ENCODE measurements at regions not wholly inside any gene's neighbourhood (a gene's known extent, or its start where the extent isn't known, plus 50 kb on each side); places are given as distances from the start of the nearest gene placed in this dataset.

DNA sequence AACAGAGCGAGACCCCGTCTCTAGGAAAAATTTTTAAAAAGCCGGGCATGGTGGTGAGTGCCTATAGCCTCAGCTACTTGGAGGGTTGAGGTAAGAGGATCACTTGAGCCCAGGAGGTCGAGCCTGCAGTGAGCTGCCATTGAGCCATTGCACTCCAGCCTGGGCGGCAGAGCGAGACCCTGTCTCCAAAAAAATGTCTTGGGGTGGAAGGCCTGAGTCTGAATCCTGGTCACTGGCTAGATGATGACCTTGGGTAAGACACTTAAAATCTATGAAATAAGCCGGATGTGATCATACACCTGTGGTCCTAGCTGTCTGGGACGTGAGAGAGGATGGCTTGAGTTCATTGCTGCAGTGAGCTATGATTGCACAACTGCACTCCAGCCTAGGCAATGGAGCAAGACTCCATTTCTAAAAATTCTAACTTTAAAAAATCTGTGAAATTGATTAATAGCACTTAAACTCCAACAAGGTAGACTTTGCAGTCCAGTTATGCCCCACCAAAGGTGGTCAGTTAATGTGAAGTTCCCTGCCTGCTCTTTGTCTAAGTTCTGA lies 157.3 kb upstream of the UMPS start:
- TF ChIP-seq CTCF (IDR thresholded peaks at IDR 0.05), result no peak
- Mint-ChIP-seq H3K27ac (ENCODE audit: unreplicated experiment) (no peak overlapping the region), H3K4me1 (ENCODE audit: unreplicated experiment) (no peaks in the 10 kb centered on the region), H3K4me3 (ENCODE audit: unreplicated experiment) (no peak overlapping the region), H3K36me3 (ENCODE audit: unreplicated experiment) (no peaks in the 10 kb centered on the region), H3K27me3 (ENCODE audit: unreplicated experiment) (peaks cover 14% of the 10 kb centered on the region), H3K9me3 (ENCODE audit: unreplicated experiment) (no peaks in the 10 kb centered on the region)
- DNase-seq (ENCODE audit: extremely low spot score, unreplicated experiment), result no peak

DNA sequence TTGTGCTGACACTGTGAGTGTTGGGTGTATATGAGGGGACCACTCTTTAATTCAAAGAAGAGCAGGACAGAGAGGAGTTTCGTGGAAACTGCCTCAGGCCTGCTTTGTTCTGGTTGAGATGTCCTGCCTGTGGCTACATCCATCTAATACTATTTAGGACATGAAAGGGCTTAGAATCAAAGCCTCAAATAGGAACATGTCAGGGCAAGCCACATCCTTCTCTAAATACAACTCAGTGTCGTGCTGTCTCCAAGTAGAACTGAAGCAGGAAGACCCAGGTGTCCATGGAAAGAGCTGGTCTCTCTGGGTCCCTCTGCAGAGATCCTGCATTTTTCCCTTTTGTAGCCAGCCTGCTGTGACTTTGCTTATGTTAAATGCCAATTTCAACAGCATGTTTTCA lies 156.2 kb upstream of the UMPS start:
- Mint-ChIP-seq H3K4me3 (ENCODE audit: unreplicated experiment) (no peak overlapping the region), H3K27me3 (ENCODE audit: unreplicated experiment) (peaks cover 6% of the 10 kb centered on the region), H3K4me1 (ENCODE audit: unreplicated experiment) (no peaks in the 10 kb centered on the region), H3K27ac (ENCODE audit: unreplicated experiment) (no peak overlapping the region), H3K9me3 (ENCODE audit: unreplicated experiment) (no peaks in the 10 kb centered on the region), H3K36me3 (ENCODE audit: unreplicated experiment) (no peaks in the 10 kb centered on the region)
- no peak for DNase-seq (ENCODE audit: extremely low spot score, unreplicated experiment)
- TF ChIP-seq CTCF (IDR thresholded peaks at IDR 0.05), result no peak

GRCh38 chr3:124576565-124577493 lies 153.4 kb upstream of the UMPS start:
- no peaks in the 10 kb centered on the region for H3K27me3 Mint-ChIP-seq (ENCODE audit: unreplicated experiment)
- TF ChIP-seq CTCF (IDR thresholded peaks at IDR 0.05), result no peak
- no peaks in the 10 kb centered on the region for H3K9me3 Mint-ChIP-seq (ENCODE audit: unreplicated experiment)
- H3K36me3 Mint-ChIP-seq (ENCODE audit: unreplicated experiment), result no peaks in the 10 kb centered on the region
- H3K27ac Mint-ChIP-seq (ENCODE audit: unreplicated experiment), result no peak overlapping the region
- H3K4me1 Mint-ChIP-seq (ENCODE audit: unreplicated experiment), result no peaks in the 10 kb centered on the region
- no peak for DNase-seq (ENCODE audit: extremely low spot score, unreplicated experiment)
- no peak overlapping the region for H3K4me3 Mint-ChIP-seq (ENCODE audit: unreplicated experiment)

- no peaks in the 10 kb centered on the region for H3K36me3 Mint-ChIP-seq (ENCODE audit: unreplicated experiment)
- no peak for TF ChIP-seq CTCF (IDR thresholded peaks at IDR 0.05)
- no peaks in the 10 kb centered on the region for H3K27me3 Mint-ChIP-seq (ENCODE audit: unreplicated experiment)
These were observed 152.6 kb upstream of the UMPS start for GRCh38 chr3:124577494-124578167.

GRCh38 chr3:124579641-124580040 lies 150.6 kb upstream of the UMPS start:
- H3K27me3 Mint-ChIP-seq (ENCODE audit: unreplicated experiment), result peaks cover 3% of the 10 kb centered on the region
- TF ChIP-seq CTCF (IDR thresholded peaks at IDR 0.05), result no peak
- H3K36me3 Mint-ChIP-seq (ENCODE audit: unreplicated experiment), result no peaks in the 10 kb centered on the region
- H3K9me3 Mint-ChIP-seq (ENCODE audit: unreplicated experiment), result no peaks in the 10 kb centered on the region
- peaks cover 7% of the 10 kb centered on the region for H3K4me1 Mint-ChIP-seq (ENCODE audit: unreplicated experiment)
- H3K4me3 Mint-ChIP-seq (ENCODE audit: unreplicated experiment), result no peak overlapping the region
- H3K27ac Mint-ChIP-seq (ENCODE audit: unreplicated experiment), result no peak overlapping the region
- DNase-seq (ENCODE audit: extremely low spot score, unreplicated experiment), result no peak

More at GRCh38 chr3:124577494-124578167, 152.6 kb upstream of the UMPS start:
- no peak overlapping the region for H3K27ac Mint-ChIP-seq (ENCODE audit: unreplicated experiment)
- H3K9me3 Mint-ChIP-seq (ENCODE audit: unreplicated experiment), result no peaks in the 10 kb centered on the region
- peaks cover 3% of the 10 kb centered on the region for H3K4me1 Mint-ChIP-seq (ENCODE audit: unreplicated experiment)
- DNase-seq (ENCODE audit: extremely low spot score, unreplicated experiment), result no peak
- H3K4me3 Mint-ChIP-seq (ENCODE audit: unreplicated experiment), result no peak overlapping the region

All from osteocyte (in vitro differentiated cells).